ENCODE measurements at regions not wholly inside any gene's neighbourhood (a gene's known extent, or its start where the extent isn't known, plus 50 kb on each side); places are given as distances from the start of the nearest gene placed in this dataset.

GRCh38 chr15:59746777-59747176, 57.7 kb upstream of the BNIP2 start:
- TF ChIP-seq CTCF (IDR thresholded peaks at IDR 0.05) (no peak), NR1H2 (CRISPR knock-in tag; IDR thresholded peaks at IDR 0.05) (no peak), USF1 (CRISPR knock-in tag; IDR thresholded peaks at IDR 0.05) (no peak), KAT7 (CRISPR knock-in tag; IDR thresholded peaks at IDR 0.05; ENCODE audit: borderline replicate concordance) (no peak), TEAD4 (CRISPR knock-in tag; IDR thresholded peaks at IDR 0.05) (no peak), ZNF138 (CRISPR knock-in tag; conservative IDR thresholded peaks at IDR 0.05) (no peak), ZNF121 (CRISPR knock-in tag; IDR thresholded peaks at IDR 0.05) (no peak), IRF1 (CRISPR knock-in tag; IDR thresholded peaks at IDR 0.05) (no peak), ZNF396 (CRISPR knock-in tag; IDR thresholded peaks at IDR 0.05; ENCODE audit: borderline replicate concordance) (no peak), RORB (CRISPR knock-in tag; IDR thresholded peaks at IDR 0.05) (no peak), E2F1 (CRISPR knock-in tag; IDR thresholded peaks at IDR 0.05) (no peak)

All from WTC11 (cell line).